ENCODE measurements at regions not wholly inside any gene's neighbourhood (a gene's known extent, or its start where the extent isn't known, plus 50 kb on each side); places are given as distances from the start of the nearest gene placed in this dataset.
"Not testable (repeated sequence)": the region's sequence is repeated elsewhere in the genome, so short reads cannot be mapped to it uniquely, and the experiment has no call there.

GRCh38 chr7:52352013-52352981, 683.1 kb upstream of the POM121L12 start:
- DNase-seq (ENCODE audit: low read depth) = no peak

GRCh38 chr7:52344015-52344414, 691.4 kb upstream of the POM121L12 start:
- no peak for DNase-seq (ENCODE audit: low read depth)

- no peak for DNase-seq (ENCODE audit: low read depth)
Measured at GRCh38 chr7:52340067-52340466, 695.4 kb upstream of the POM121L12 start.

- not testable (repeated sequence) for DNase-seq (ENCODE audit: low read depth)
Measured at GRCh38 chr7:52328328-52328727, 707.1 kb upstream of the POM121L12 start.

DNA sequence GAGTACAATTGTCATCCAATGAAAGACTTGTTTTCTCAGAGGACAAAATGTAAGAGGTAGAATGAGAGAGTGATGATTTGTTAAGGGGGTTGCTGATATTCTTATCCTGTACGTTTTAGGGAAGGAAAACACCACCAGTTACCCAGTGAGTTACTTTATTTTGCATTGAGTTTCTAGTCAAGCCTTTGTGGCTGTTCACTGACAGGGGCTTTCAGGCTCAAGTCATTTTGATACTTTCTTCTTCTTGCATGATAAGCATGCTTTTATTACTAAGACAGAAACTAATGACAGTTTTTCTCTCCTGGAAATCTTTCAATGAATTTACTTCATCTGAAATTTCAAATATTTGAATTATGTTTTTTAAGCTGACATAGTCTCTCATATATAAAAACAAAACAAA, 710.2 kb upstream of the POM121L12 start:
- no peak for DNase-seq (ENCODE audit: low read depth)

GRCh38 chr7:52323202-52323746, 712.2 kb upstream of the POM121L12 start:
- DNase-seq (ENCODE audit: low read depth) = no peak

DNA sequence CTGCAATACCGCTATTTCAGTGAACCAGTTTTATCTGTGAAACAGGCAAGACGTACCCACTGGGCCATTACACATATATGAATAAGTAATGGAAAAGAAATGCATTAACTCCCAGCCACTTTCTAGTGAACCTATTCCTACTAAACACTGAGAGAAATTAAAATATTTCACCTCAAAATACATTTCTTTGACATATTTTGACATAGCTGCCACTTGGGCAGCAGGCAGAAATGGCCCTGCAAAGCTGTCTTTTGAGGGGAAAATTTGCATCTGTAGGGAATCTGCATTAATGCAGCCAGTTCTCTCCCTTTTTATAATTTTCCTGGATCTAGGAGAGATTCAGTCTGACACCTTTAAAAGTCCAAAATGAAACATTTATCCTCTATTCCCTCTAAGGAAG, 714.8 kb upstream of the POM121L12 start:
- DNase-seq (ENCODE audit: low read depth) = no peak

DNA sequence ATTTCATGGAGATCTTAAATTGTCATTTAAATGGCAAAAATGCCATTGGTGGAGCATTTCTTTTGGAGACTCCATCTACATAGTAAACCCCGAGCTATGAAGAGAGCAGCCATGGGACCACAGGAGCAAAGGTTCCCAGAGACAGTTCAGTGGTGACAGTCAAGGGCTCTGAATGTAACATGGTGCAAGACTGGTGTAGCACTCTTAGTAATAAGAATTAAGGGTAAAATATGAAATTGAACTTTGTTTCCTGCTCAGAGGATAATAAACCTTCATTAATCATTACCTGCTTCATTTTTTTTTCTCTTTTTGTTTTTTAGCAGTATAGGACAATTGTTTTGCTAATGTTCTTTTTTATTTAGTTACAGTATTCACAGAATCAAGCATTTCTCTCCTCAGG, 717.5 kb upstream of the POM121L12 start:
- DNase-seq (ENCODE audit: low read depth) = no peak

DNA sequence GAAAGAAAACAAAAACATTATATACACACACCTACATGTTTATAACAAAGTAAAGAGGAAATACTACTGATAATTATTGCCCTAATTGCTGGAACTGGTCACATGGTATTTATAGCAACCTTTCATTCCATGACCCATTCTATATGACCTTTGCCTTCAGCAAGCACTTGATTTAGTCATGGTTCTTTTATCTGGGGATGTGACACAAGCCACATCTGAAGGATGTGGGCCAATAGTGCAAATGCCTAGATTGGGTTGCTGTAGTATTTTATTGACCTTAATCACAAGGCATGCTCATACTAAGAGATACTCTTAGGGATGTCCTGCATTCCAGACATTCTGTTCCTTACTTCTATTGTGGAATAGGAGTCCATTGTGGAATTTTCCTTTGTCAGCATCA, 723.5 kb upstream of the POM121L12 start:
- no peak for DNase-seq (ENCODE audit: low read depth)

DNA sequence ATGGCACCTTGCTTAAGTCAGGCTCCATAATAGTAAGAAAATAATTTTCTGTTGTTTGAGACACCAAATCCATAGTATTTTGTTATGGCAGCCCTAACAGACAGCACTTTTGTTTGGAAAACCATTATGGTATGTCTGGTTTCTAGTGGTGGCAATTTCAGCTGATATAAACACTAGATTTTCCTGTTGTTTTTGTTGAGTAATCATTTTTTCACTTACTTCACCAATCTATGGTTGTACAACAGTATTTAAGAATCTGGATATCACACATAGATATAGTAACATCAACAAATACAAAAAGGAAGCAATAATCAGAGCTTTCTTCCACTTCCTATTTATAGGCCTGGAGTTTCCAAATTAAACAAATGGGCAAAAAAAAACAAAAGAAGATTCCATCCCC, 725.8 kb upstream of the POM121L12 start:
- no peak for DNase-seq (ENCODE audit: low read depth)

DNA sequence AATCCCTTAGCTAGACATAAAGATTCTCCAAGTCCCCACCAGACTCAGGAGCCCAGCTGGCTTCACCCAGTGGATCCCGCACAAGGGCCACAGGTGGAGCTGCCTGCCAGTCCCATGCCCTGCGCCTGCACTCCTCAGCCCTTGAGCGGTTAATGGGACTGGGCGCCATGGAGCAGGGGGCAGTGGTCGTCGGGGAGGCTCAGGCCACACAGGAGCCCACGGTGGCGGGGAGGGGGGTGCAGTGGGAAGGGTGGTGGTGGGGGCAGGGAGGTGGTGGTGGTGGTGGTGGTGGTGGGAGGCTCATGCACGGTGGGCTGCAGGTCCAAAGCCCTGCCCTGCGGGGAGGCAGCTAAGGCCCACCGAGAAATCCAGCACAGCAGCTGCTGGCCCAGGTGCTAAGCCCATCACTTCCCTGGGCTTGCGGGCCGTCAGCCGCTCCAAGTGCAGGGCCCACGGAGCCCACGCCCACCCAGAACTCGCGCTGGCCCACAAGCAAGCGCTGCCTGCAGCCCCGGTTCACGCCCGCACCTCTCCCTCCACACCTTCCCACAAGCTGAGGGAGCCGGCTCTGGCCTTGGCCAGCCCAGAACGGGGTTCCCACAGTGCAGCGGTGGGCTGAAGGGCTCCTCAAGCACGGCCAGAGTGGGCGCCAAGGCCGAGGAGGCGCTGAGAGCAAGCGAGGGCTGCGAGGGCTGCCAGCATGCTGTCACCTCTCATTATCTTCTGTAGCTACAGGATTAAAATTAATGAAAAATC, 732.5 kb upstream of the POM121L12 start:
- DNase-seq (ENCODE audit: low read depth) = no peak

DNA sequence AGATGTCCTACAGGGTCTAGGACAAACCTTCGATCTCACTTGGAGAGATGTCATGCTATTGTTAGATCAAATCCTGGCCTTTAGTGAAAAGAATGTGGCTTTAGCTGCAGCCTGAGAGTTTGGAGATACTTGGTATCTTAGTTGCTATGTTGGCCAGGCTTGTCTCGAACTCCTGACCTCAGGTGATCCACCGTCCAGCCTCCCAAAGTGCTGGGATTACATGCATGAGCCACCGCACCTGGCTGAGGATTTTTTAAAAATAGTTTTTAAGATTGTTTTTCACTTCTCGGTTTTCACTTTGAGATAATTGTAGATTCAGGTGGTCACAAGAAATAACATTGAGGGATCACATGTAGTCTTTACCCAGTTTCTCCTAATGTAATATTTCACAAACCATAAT, 738.3 kb upstream of the POM121L12 start:
- no peak for DNase-seq (ENCODE audit: low read depth)

DNA sequence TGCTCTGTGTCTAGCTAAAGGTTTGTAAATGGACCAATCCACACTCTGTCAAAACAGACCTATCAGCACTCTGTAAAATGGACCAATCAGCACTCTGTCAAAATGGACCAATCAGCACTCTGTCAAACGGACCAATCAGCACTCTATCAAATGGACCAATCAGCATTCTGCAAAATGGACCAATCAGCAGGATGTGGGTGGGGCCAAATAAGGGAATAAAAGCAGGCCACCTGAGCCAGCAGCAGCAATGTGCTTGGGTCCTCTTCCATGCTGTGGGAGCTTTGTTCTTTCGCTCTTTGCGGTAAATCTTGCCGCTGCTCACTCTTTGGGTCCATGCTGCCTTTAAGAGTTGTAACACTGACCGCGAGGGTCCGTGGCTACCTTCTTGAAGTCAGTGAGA, 740.5 kb upstream of the POM121L12 start:
- DNase-seq (ENCODE audit: low read depth) = no peak

DNA sequence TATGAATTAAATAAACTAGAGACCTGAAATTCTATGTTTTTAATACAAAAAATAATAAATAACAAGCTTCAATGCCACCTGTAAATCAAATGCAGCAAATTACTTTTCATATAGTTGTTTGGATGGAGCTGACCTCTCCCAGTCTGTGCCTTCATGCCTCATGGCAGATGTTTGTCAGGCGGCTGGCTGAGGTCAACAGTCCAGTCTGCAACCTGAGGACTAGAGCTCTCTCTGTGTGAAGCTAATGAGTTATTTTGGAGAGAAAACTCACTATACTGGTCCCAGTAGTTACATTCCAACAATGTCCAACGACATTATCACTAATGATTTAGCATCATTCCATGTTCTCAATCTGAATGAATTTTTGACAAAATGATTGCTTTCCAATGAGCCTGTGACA, 746.2 kb upstream of the POM121L12 start:
- DNase-seq (ENCODE audit: low read depth) = no peak

- DNase-seq (ENCODE audit: low read depth) = no peak
Measured at GRCh38 chr7:52287698-52288097, 747.7 kb upstream of the POM121L12 start.

GRCh38 chr7:52285689-52286088, 749.7 kb upstream of the POM121L12 start:
- DNase-seq (ENCODE audit: low read depth) = no peak

GRCh38 chr7:52283335-52283734, 752.1 kb upstream of the POM121L12 start:
- no peak for DNase-seq (ENCODE audit: low read depth)

DNA sequence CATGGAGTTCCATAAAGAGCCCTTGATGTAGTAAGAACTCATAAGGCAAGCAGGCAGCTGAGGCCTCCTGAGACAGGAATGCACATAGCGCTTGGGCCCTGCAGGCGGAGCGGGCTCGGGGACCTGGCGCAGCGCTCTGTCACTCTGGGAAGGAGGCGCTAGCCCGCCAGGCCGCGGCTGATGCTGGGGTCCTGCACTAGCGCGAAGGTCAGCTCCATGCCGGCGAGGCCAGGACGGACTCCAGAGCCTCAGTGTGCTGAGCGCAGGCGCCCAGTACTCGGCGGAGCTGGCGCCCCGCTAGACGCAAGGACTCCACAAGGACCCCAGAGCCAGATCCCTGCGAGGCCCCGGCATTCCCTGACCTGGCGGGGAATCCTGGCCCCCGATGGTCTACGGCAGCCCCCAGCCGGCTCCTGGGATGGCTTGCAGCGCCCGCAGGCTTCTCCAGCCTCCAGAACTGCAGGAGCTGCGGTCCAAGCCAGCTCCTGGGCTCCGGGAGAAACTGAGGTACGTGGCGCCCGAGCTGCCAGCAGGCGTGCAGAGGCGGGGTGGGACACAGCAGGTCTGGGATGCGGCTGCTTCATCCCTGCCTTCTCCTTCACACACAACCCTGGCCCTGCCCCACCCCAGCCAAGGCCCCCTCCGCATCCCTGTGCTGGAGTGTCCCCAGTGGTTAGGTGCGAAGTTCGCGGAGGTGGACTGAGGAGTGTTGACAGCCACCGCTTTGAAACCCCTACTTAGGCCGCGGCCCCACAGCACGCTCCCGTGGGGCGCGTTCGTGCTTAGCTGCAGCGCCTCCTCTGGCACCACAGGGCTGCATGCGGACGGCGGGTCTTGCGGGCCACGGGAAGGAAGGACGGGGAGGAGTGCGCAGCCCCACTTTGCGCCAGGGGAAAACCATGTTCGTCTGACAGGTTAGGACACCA, 761.5 kb upstream of the POM121L12 start:
- no peak for DNase-seq (ENCODE audit: low read depth)

GRCh38 chr7:52271703-52272102, 763.7 kb upstream of the POM121L12 start:
- no peak for DNase-seq (ENCODE audit: low read depth)

DNA sequence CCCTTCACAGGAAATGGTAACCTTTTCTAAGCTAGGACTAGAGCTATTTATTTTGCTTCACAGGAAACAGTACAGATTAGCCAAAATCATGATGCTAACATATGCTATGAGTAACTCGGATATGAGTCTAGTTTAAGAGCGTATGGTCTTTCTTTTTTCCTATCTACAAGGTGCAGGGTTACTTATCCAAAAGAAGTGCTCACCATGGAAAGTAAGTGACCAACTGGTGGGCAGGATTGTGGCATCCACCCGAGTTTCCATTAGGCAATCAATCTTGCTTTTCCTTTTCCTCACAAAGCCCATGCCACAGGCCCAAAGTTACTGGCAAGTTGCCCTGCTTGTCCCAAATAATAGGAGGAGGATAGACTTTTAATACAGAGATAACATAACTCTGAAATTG, 765.1 kb upstream of the POM121L12 start:
- DNase-seq (ENCODE audit: low read depth) = no peak

GRCh38 chr7:52269669-52270068, 765.8 kb upstream of the POM121L12 start:
- DNase-seq (ENCODE audit: low read depth) = no peak

- no peak for DNase-seq (ENCODE audit: low read depth)
Measured at GRCh38 chr7:52261057-52261456, 774.4 kb upstream of the POM121L12 start.

Data from non-pigmented ciliary epithelial cell (primary cell).